IPS-20b (cell line): ENCODE measurements at regions not wholly inside any gene's neighbourhood (a gene's known extent, or its start where the extent isn't known, plus 50 kb on each side); places are given as distances from the start of the nearest gene placed in this dataset.
"Not testable (repeated sequence)": the region's sequence is repeated elsewhere in the genome, so short reads cannot be mapped to it uniquely, and the experiment has no call there.

Source experiments
- H3K27ac ChIP-seq: one replicate; pipeline ENCODE4 v1.5.1; 2013; ENCODE audit warnings: low read length
- H3K27me3 ChIP-seq: 2 replicates; pipeline ENCODE4 v1.6.1; 2013; ENCODE audit warnings: mild to moderate bottlenecking, low read length, inconsistent platforms; ENCODE audit not compliant: insufficient read depth
- H3K36me3 ChIP-seq: 2 replicates; pipeline ENCODE4 v1.6.1; 2013; ENCODE audit warnings: low read depth, mild to moderate bottlenecking, inconsistent platforms, low read length, moderate library complexity; ENCODE audit not compliant: insufficient read depth
- H3K4me1 ChIP-seq: 2 replicates; pipeline ENCODE4 v1.6.1; 2013; ENCODE audit warnings: mild to moderate bottlenecking, control low read depth, inconsistent platforms, low read length, moderate library complexity; ENCODE audit not compliant: insufficient read depth
- H3K4me3 ChIP-seq: 2 replicates; pipeline ENCODE4 v1.5.1; 2013; ENCODE audit warnings: mild to moderate bottlenecking, low read length, inconsistent platforms
- H3K9ac ChIP-seq: 2 replicates; pipeline ENCODE4 v1.6.1; 2013; ENCODE audit warnings: low read depth, mild to moderate bottlenecking, inconsistent platforms, low read length, moderate library complexity
- H3K9me3 ChIP-seq: 2 replicates; pipeline ENCODE4 v1.6.1; 2013; ENCODE audit warnings: mild to moderate bottlenecking, low read depth, low read length, inconsistent platforms; ENCODE audit not compliant: insufficient read depth

DNA sequence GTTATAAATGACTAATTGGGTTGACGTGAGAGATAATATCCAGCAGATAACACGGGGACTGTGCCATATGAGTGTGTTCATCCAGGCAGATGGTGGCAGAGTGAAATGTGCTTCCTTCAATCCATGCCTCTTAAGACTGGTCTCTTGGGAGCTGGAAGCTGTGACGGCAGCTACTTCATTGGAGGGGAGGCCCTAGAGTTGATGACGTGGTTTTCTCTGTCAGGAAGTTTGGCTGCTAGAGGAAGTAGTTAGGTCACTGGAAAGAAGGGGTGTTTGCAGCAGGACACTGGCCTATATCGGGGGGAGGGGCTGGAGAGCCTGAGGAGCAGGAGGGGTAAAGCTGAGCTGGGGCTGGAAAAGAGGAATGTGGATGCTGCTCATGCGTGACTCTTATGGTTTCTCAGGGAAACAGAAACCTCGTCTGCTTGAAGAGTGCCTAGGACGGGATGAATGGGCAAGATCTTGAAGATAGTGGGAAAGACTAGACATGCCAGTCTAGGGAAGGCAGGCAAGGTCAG lies 3051.6 kb downstream of the RPIA start:
- H3K4me1 ChIP-seq, H3K36me3 ChIP-seq, H3K4me3 ChIP-seq, H3K9ac ChIP-seq, H3K9me3 ChIP-seq, H3K27me3 ChIP-seq, H3K27ac ChIP-seq: not testable (repeated sequence)

DNA sequence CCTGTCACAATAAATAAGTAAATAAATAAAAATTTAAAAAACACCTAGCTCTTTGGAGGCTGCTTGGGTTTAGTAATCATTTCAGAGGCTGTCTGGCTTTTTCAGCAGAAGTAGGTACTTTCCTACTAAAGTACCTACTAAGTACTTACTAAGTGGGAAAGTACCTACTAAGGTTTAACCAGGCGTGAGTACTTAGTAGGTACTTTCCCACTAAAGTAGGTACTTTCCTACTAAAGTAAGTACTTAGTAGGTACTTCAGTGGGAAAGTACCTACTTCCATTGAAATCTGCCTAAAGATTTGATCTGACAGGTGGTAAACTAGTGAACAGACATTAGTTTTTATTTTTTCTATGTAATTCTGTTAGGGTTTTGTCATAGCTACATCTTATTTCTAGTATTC lies 3052.4 kb downstream of the RPIA start:
- not testable (repeated sequence) for H3K27ac ChIP-seq, H3K36me3 ChIP-seq, H3K4me3 ChIP-seq, H3K9ac ChIP-seq, H3K9me3 ChIP-seq, H3K4me1 ChIP-seq, H3K27me3 ChIP-seq

DNA sequence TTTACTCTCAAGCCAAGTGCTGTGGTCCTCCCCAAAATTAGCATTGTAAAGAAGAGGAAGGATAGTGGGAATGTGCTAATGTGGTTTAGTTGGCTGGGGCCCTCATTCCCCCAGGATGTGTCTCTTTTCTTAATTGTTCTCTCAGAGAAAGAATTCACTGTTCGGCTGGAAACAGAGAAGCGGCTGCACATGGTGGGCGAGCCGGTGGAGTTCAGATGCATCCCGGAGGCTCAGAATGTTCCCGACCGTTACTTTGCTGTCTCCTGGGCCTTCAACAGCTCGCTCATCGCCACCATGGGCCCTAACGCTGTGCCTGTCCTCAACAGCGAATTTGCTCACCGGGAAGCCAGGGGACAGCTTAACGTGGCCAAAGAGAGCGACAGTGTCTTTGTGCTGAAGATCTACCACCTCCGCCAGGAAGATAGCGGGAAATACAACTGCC lies 3053.2 kb downstream of the RPIA start:
- peak overlapping the region; percentile 75; the same call in 1 of the 2 replicates for H3K4me3 ChIP-seq
- not testable (repeated sequence) for H3K36me3 ChIP-seq, H3K9me3 ChIP-seq, H3K4me1 ChIP-seq, H3K27me3 ChIP-seq, H3K27ac ChIP-seq
- peak overlapping the region; percentile 79; the same call in 1 of the 2 replicates for H3K9ac ChIP-seq

DNA sequence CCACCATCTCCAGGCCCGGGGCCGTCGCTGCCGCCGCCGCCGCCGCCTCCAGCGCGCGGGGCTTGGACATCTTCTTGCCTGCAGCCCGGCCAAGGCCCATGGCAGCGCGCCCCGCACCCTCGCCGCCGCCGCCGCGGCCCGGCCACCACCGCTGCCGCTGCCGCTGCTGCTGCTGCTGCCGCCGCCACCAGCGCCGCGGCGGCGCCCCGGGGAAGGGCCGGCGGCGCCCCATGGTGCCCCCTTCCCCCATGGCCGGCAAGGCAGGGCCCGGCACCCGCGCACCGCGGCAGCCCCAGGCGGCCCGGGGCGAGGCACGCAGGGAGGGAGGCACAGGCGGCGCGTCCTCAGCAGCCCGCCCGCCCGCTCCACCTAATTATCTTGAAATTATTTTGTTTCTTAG lies 3057.4 kb downstream of the RPIA start:
- no peaks in the 10 kb centered on the region for H3K9me3 ChIP-seq
- no peaks in the 10 kb centered on the region for H3K27me3 ChIP-seq
- no peak overlapping the region for H3K27ac ChIP-seq
- no peaks in the 10 kb centered on the region for H3K4me1 ChIP-seq
- no peak overlapping the region for H3K4me3 ChIP-seq
- H3K9ac ChIP-seq, result no peak overlapping the region
- no peaks in the 10 kb centered on the region for H3K36me3 ChIP-seq

DNA sequence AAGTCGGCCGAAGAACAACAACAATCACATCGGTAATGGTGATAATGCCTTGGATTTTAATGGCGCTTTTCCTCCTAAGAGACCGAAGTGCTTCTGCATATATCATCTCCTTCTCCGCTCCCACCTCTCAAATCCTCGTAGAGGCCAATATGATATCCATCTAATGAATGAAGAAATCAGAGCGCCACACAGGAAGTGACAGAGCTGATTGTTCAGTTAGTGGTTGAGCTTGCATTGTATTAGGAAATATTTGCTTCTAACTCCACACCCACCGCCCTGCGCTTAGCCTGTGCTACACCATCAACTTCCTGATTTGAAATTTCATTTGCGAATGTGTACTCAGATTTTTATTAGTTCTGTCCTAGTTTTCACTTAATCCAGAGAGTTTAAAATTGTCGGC lies 3058.2 kb downstream of the RPIA start:
- H3K27ac ChIP-seq, H3K27me3 ChIP-seq, H3K36me3 ChIP-seq, H3K9ac ChIP-seq, H3K9me3 ChIP-seq, H3K4me1 ChIP-seq, H3K4me3 ChIP-seq: not testable (repeated sequence)

- H3K4me3 ChIP-seq, H3K4me1 ChIP-seq, H3K9me3 ChIP-seq, H3K9ac ChIP-seq, H3K27me3 ChIP-seq, H3K27ac ChIP-seq, H3K36me3 ChIP-seq: not testable (repeated sequence)
Measured at GRCh38 chr2:91759361-91759941, 3068.0 kb downstream of the RPIA start.

DNA sequence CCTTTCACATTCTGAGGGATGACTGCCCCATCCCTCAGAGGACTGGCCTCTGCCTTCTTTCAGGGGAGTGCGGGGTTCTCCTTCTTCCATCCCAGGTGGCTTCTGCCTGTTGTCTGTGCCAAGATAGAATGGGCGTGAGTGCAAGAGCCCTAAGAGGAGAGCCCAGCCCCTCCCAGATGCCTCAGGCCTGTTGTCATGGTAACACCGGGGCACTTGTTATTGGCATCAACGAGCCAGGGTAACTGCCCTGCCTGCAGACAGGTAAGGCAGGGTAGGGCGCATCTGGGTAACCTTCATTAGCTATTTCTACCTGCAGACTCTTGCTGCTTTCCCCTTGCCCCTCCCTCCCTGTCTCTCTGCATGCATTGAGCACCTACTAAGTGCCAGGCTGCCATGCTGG lies 3069.2 kb downstream of the RPIA start:
- H3K27ac ChIP-seq, H3K4me3 ChIP-seq, H3K4me1 ChIP-seq, H3K27me3 ChIP-seq, H3K9ac ChIP-seq, H3K36me3 ChIP-seq, H3K9me3 ChIP-seq: not testable (repeated sequence)

GRCh38 chr2:91762312-91762711 lies 3070.8 kb downstream of the RPIA start:
- H3K9me3 ChIP-seq, H3K4me1 ChIP-seq, H3K36me3 ChIP-seq, H3K4me3 ChIP-seq, H3K27ac ChIP-seq, H3K27me3 ChIP-seq, H3K9ac ChIP-seq: not testable (repeated sequence)

- not testable (repeated sequence) for H3K27ac ChIP-seq, H3K27me3 ChIP-seq, H3K4me3 ChIP-seq, H3K9ac ChIP-seq, H3K9me3 ChIP-seq, H3K4me1 ChIP-seq, H3K36me3 ChIP-seq
Measured at GRCh38 chr2:91763710-91764109, 3072.2 kb downstream of the RPIA start.

- not testable (repeated sequence) for H3K27me3 ChIP-seq, H3K9me3 ChIP-seq, H3K4me1 ChIP-seq, H3K36me3 ChIP-seq, H3K27ac ChIP-seq, H3K9ac ChIP-seq, H3K4me3 ChIP-seq
Measured at GRCh38 chr2:91764581-91765002, 3073.1 kb downstream of the RPIA start.

DNA sequence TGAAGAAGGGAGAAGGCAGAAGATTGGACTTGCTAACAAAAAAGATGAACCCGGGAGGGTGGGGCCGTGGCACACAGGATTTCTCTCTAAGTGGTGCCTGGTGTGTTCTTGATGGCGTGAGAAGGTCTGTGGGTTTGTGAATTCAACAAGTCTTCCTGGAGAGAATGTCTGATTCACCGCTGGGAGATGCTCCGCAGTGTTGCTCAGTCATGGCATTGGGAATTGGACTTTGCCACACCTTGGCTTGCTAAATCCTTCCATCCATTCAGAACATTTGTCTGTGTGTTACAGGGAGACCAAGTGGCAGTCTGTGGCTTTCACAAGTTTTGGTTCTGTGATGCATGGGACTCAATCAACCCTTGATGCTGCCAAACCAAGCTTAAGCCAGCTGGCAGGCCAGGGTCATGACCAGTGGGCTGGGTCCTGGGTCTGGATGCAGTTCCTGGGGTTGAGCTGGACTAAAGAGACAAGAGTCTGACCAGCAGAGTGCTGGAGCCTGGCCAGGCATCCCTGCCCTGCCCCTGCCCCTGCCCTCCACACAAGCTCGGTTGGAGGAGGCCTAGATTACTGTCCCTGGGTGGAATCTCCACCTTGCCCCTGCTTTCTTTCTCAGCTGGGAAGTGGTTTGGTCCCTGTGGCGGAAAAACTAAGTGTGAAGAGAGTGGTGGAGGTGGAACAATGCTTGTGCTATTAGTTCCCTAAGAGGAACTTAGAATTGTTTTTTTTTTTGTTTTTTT lies 3073.7 kb downstream of the RPIA start:
- not testable (repeated sequence) for H3K36me3 ChIP-seq, H3K27ac ChIP-seq, H3K9ac ChIP-seq, H3K4me1 ChIP-seq, H3K27me3 ChIP-seq, H3K9me3 ChIP-seq, H3K4me3 ChIP-seq

DNA sequence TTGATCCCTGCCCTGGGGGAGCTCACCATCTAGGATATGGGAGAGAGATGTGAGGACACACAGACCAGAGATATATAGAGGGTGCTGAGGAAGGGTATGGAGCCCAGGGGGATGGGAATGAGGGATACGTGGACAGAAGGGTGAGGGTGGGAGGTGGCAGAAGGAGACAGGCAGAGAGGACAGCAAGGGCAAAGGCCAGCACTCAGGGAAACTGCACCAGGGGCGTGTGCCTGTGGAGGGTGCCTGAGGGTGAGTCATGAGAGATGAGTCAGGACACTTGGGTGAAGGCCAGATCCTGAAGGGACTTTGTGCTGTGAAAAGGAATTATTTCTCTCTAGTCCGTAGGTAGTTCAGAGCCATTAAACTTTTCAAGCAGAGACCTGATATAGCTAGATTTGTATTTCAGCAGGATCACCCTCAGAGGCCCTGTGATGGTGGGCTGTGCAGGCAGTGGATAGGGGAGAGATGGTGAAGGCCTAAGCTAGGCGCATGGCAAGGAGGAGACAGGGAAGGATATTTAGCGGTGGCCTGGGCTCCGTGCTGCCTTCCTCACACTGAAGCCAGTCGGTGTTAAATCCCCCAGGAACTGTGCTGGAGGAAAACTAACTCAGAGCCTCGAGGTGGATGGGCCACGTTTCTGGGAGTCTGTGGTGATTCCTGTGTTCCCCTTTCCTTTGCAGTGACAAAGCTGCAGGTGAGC lies 3075.0 kb downstream of the RPIA start:
- not testable (repeated sequence) for H3K4me3 ChIP-seq

More for the DNA sequence above, 3075.0 kb downstream of the RPIA start:
- H3K36me3 ChIP-seq, H3K27ac ChIP-seq, H3K9ac ChIP-seq, H3K4me1 ChIP-seq, H3K27me3 ChIP-seq, H3K9me3 ChIP-seq: not testable (repeated sequence)
